Lower leg skin (tissue), 4 donors: ENCODE measurements at regions not wholly inside any gene's neighbourhood (a gene's known extent, or its start where the extent isn't known, plus 50 kb on each side); places are given as distances from the start of the nearest gene placed in this dataset.

Experiments
- DNase-seq, 2 donors: peaks; one replicate each; pipeline ENCODE4 v3.0.0-alpha.2; 2019; ENCODE audit warnings: low spot score in 2 of 2
- H3K4me3 ChIP-seq: fragments of 200-600 bp; sonication (generic); 2 replicates; pipeline ENCODE4 v1.5.1; 2017; ENCODE audit warnings: mild to moderate bottlenecking, low read depth; ENCODE audit not compliant: poor library complexity, severe bottlenecking
- CTCF ChIP-seq, 3 donors: fragments of 450-650 bp; IDR thresholded peaks; one replicate each; pipeline ENCODE4 v1.5.1; 2016; ENCODE audit warnings: antibody characterized with exemption in 3 of 3, mild to moderate bottlenecking in 3 of 3, moderate library complexity in 2 of 3
- POLR2A ChIP-seq, 2 donors: fragments of 450-650 bp; IDR thresholded peaks; one replicate each; pipeline ENCODE4 v1.6.1; 2016 to 2017; ENCODE audit warnings: antibody characterized with exemption in 2 of 2, mild to moderate bottlenecking in 1 of 2, moderate library complexity in 1 of 2
- WGBS, 2 donors: methylation state at CpG; one replicate each; pipeline ENCODE4 v1.1.5; 2018; 5-methylcytosine and 5-hydroxymethylcytosine counted together
- intact Hi-C: fragments of 100-400 bp; cut with DNase I; formaldehyde crosslinking; loops from one replicate; pipeline ENCODE4 v1.15.0; 2023; ENCODE audit warnings: low total_unique reads

- 66 to 69% methylated on average over 5 of the region's 5 CpGs for WGBS, 2 donors
- DNase-seq = no peak
- intact Hi-C loops = no loop called here
- TF ChIP-seq CTCF (IDR thresholded peaks at IDR 0.05) (no peak), POLR2A (IDR thresholded peaks at IDR 0.05) (no peak)
- no peak overlapping the region for H3K4me3 ChIP-seq
These were observed 727.8 kb downstream of the QKI start for GRCh38 chr6:164142322-164142721.

DNA sequence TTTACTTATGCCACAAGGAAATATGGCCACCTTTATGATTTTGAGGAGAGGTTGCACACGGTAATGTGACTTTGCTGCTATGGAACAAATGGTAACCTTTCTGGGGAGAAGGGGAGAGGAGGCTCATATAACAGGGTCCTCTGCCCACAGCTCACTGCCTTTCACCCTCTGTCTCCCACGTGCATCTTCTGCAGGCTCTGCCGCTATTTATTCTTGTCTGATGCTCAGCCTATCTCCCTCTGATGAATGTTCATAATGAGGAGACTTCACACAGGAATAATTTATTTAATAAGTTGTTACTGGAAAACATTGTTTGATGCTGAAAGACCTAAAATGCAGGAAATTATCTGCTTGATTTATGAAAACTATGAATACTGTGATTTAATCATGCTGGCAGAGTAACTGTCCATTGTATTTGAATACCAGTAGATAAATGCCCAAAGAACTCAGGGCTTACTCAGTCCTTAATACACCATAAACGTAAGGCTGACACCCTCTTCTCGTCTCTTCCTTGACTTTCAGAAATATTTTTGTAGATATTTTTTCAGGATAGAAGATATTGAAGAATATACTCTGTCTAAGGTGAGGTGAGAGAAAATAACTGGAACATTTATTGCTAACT lies 721.1 kb downstream of the QKI start:
- H3K4me3 ChIP-seq = no peak overlapping the region
- intact Hi-C loops = no loop called here
- 84 to 85% methylated on average over 5 of the region's 5 CpGs for WGBS, 2 donors
- no peak for TF ChIP-seq CTCF (IDR thresholded peaks at IDR 0.05)
- no peak for TF ChIP-seq POLR2A (IDR thresholded peaks at IDR 0.05)
- DNase-seq = no peak

DNA sequence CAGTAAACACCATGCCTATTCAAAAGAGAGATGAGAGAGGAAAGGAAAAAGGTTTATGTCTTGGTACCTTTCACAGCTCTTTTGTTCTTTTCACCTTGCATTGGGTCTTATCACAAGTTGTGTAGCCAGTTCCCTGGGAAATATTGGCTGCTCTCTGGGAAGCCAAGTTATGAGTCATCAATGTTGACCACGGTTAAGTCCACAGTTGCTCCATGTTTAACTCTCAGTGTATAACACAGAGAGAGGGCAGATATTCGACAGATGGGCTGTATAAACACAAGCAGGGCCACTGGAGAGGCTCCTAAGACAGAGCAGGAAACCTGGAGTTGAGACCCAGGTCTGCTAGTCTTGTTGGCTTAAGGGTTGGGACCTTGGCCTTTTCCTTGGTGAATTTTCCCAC lies 718.6 kb downstream of the QKI start:
- intact Hi-C loops = no loop called here
- TF ChIP-seq CTCF (IDR thresholded peaks at IDR 0.05) (no peak), POLR2A (IDR thresholded peaks at IDR 0.05) (no peak)
- no peak overlapping the region for H3K4me3 ChIP-seq
- no peak for DNase-seq
- WGBS, 2 donors = 62 to 69% methylated on average over 2 of the region's 2 CpGs

DNA sequence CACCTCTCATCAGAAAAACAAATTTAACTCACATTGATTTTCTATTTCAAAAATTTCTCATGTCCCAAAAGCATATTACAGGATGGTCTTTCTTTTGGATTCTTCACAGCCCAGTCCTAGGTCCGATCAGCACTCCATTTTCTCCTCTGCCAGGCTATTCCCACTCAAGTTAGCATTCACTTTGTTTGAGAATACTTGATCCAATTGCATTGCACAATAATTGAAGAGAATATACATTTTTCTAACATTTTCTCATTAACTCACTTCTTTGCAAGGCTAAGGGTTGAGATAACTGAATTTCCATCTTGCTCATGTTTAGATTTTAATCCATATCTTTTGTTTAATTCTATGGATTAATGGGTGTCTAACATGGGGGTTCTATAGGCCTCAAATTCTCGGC lies 716.1 kb downstream of the QKI start:
- TF ChIP-seq POLR2A (IDR thresholded peaks at IDR 0.05) (no peak), CTCF (IDR thresholded peaks at IDR 0.05) (no peak)
- no peak overlapping the region for H3K4me3 ChIP-seq
- 91 to 92% methylated on average over 2 of the region's 2 CpGs for WGBS, 2 donors
- intact Hi-C loops = no loop called here
- no peak for DNase-seq

DNA sequence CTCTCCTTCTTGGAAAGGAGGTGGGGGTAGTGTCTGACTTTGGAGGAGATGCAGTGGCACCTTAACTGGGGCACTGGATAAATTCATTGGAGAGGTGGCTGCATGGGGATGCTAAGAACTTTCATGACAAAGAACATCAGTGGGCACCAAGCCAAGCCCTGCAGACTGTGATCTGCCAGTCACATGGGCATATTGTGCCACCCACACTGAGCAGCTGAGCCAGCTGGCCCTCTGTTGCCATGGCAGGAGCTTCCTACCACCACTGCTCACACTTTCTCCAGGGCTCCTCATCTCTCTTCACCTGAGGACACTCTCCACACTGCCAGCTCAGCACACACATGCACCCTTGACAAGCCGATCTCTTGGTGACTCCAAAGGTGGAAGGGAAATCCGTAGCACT lies 715.6 kb downstream of the QKI start:
- no peak for DNase-seq
- intact Hi-C loops = no loop called here
- WGBS, 2 donors = 93 to 95% methylated on average over 2 of the region's 2 CpGs
- H3K4me3 ChIP-seq = no peak overlapping the region
- TF ChIP-seq POLR2A (IDR thresholded peaks at IDR 0.05) (no peak), CTCF (IDR thresholded peaks at IDR 0.05) (no peak)

DNA sequence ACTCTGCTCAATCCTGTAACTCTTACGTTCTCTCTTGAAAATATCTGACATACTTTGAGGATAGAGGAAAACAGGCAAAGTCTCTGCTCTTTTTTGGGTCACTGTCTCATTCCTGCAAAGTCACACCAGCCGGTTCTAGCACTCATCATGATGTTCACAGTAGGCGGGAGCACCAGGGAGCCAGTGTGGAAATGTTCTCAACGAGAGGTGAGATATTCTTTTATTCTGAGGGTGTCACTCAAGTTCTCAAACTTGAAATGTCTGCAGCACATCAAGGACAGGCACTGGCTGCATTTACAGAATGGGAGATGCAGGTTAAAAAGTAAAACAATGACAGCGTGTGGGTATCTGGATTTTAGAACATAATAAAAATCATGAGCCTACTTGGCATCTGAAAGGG lies 714.7 kb downstream of the QKI start:
- intact Hi-C loops = no loop called here
- H3K4me3 ChIP-seq = no peak overlapping the region
- no peak for TF ChIP-seq POLR2A (IDR thresholded peaks at IDR 0.05)
- no peak for TF ChIP-seq CTCF (IDR thresholded peaks at IDR 0.05)
- 88 to 90% methylated on average over 5 of the region's 5 CpGs for WGBS, 2 donors
- DNase-seq = no peak
